NCI-H82 (cell line): ENCODE measurements at regions not wholly inside any gene's neighbourhood (a gene's known extent, or its start where the extent isn't known, plus 50 kb on each side); places are given as distances from the start of the nearest gene placed in this dataset.

Source experiments
- DNase-seq: peaks from one replicate; lab custom pipeline; 2025; lab: John Stamatoyannopoulos, UW

GRCh38 chr3:70899816-70900215, 587.4 kb upstream of the MDFIC2 start:
- no peak for DNase-seq

GRCh38 chr3:70890020-70890394, 577.6 kb upstream of the MDFIC2 start:
- no peak for DNase-seq

- no peak for DNase-seq
Observed at GRCh38 chr3:70889162-70890019, 577.0 kb upstream of the MDFIC2 start.

GRCh38 chr3:70885636-70886035, 573.2 kb upstream of the MDFIC2 start:
- no peak for DNase-seq

- no peak for DNase-seq
Observed at GRCh38 chr3:70882104-70882503, 569.7 kb upstream of the MDFIC2 start.

GRCh38 chr3:70880421-70880820, 568.0 kb upstream of the MDFIC2 start:
- no peak for DNase-seq

- DNase-seq, result no peak
Observed at GRCh38 chr3:70876154-70876553, 563.7 kb upstream of the MDFIC2 start.

- DNase-seq, result no peak
Observed at GRCh38 chr3:70874196-70874595, 561.8 kb upstream of the MDFIC2 start.

- DNase-seq, result no peak
Observed at GRCh38 chr3:70873686-70874085, 561.2 kb upstream of the MDFIC2 start.

GRCh38 chr3:70871909-70872656, 559.6 kb upstream of the MDFIC2 start:
- no peak for DNase-seq

GRCh38 chr3:70870576-70870975, 558.1 kb upstream of the MDFIC2 start:
- peak; percentile 4 for DNase-seq

GRCh38 chr3:70868561-70868960, 556.1 kb upstream of the MDFIC2 start:
- DNase-seq, result no peak

GRCh38 chr3:70863049-70863448, 550.6 kb upstream of the MDFIC2 start:
- no peak for DNase-seq

- no peak for DNase-seq
Observed at GRCh38 chr3:70861855-70862254, 549.4 kb upstream of the MDFIC2 start.

GRCh38 chr3:70861234-70861633, 548.8 kb upstream of the MDFIC2 start:
- DNase-seq, result no peak

- no peak for DNase-seq
Observed at GRCh38 chr3:70857916-70858315, 545.5 kb upstream of the MDFIC2 start.

GRCh38 chr3:70856414-70857162, 544.1 kb upstream of the MDFIC2 start:
- no peak for DNase-seq

GRCh38 chr3:70855149-70855548, 542.7 kb upstream of the MDFIC2 start:
- no peak for DNase-seq

- no peak for DNase-seq
Observed at GRCh38 chr3:70854108-70854507, 541.7 kb upstream of the MDFIC2 start.

GRCh38 chr3:70853161-70853944, 540.9 kb upstream of the MDFIC2 start:
- no peak for DNase-seq

GRCh38 chr3:70849911-70850699, 537.7 kb upstream of the MDFIC2 start:
- DNase-seq, result no peak
